Fibroblast of skin of scalp (primary cell): ENCODE measurements at regions not wholly inside any gene's neighbourhood (a gene's known extent, or its start where the extent isn't known, plus 50 kb on each side); places are given as distances from the start of the nearest gene placed in this dataset.

Experiments
- DNase-seq: peaks from one replicate; pipeline ENCODE4 v3.0.0-alpha.2; 2013

DNA sequence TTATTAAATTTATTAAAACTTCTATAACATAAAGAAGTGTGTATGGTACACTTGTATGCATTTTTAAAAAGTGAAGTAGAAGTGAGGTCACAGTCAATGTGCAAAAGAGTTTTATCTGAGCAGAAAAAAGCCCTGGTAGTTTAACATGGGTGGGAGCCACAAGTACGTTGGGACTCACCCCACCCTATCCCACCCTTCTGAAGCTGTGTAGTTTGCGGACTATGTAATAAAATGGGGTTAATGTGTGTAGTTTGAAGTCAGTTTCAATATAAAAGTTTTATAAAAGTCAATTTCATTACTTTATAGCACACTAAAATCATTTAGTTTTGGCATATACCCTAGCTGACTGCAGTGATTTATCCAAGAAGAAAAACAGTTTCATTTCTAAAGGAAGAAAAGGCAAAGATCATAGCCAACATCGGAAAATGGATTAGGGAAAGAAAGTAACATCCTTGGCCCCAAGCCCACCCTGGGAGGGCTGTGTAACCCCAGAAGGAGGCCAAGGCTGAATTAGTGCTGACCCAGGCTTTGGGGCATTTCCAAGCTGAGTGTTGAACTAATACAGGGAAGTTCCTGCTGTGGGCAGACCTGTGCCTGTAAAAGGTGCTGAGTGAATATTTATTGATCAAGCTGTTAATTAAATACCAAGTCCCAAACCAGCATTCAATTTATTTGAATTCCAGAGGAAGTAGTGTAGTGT lies 398.6 kb upstream of the ADAMTSL1 start:
- no peak for DNase-seq

DNA sequence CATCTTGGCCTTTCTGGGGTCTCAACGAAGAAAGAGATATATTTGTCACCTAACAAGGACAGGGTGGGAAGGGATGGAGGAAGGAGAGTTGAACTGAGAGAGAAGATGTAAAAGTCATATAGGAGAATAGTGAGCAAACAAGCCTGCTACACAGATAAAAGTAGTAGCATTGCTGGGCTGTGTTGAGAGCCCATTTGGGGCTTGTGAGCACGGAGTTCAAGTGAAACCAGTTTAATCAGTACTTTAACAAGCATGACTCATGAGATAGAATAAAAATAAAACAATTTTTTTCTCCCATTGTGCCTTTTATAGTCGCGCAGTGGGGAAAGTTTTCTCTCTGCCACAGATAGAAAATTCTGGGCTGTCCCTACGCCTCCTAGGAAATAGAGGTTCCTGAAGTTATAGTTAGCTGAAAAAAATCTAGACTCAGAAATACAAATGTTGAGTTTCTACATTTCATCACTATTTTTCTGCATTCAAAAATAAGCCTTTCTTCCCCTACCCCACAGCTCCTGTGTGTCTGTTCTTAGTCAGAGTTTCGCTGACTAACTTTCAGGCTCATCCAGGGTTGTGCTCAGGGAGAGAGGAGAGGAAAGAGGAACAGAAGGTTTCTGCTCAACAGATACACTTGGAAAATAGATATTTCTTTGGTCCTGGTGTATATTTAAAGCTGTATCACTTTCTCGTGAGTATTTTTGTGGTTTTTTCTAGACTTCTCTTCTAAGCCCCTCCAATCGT lies 395.8 kb upstream of the ADAMTSL1 start:
- DNase-seq = no peak

DNA sequence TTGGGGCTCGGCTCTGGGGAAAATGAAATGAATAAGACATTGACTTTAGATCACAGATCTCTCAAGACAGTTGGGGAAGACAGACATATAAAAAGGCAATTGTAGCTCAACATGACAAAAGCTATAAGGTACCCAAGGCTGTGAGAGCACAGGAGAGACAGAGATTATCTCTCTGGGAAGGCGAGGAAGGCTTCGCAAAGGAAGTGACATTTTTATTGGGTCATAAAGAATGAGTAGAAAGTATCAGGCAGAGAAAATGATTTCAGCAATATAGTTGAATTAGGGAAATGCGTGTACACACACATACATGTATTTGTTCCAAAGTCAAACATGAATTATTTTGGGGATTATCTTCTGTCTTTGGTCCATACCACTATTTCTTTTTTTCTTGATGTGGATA lies 381.8 kb upstream of the ADAMTSL1 start:
- DNase-seq = no peak

DNA sequence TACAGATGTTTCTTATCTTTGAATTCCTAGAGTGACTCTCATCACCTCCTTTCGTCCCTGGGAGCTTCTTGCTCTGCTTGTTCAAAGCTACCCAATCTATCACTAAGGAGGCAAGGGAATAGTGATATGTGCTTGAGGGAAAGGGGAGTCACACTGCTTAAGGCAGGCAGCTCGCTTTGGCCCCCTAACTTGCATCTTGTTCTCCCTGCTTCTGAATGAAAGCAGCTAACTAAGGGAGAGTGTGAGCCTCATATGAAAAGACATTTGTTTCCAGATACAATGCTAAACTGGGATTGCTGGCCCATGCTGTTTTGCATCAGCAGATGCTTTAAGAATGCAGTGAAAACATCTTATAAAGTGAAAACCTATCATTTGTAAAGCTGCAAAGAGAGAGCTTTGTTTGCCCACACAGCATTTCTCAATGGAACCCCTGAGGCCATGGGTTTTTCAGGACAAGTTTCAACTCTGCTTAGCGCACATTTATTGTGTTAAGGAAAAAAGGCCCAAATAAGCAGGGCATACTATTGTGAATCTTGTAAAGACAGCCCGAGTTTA lies 367.9 kb upstream of the ADAMTSL1 start:
- no peak for DNase-seq

DNA sequence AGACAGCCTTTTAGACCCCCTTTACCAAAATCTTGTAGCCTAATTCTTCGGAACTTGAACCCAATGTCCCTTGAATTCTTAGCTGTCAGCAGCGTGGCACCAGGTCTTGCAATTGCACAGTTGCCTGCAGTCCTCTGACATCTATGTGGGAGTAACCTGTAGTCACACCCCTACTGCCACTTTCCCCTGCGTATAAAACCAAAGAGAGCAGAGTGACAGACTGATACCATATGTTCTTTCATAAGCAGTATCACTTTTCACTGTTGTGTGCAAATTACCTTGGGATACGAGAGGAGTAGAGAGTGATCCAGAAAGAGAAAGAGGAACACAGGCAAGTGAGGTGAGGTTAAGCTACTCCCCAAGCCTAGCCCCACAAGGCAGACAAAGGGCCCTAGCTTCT lies 364.3 kb upstream of the ADAMTSL1 start:
- no peak for DNase-seq

DNA sequence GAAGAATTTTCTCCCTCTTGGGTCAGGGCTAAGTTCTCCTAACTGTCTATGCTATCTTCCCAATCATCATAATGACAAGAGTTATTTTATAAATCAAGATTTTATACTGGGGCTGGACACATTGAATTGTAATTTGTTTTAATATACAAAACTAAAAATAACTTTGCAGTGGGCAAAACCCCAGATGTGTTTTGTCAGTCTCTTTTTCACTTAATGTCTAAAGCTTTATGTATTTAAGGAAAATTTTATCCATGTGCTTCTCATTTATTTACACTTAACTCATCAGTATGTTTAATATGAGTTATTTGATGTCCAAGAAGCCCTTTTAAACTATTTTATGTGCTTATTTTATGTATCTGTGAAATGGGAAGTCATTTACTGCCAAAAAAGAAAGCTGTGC lies 362.8 kb upstream of the ADAMTSL1 start:
- no peak for DNase-seq

DNA sequence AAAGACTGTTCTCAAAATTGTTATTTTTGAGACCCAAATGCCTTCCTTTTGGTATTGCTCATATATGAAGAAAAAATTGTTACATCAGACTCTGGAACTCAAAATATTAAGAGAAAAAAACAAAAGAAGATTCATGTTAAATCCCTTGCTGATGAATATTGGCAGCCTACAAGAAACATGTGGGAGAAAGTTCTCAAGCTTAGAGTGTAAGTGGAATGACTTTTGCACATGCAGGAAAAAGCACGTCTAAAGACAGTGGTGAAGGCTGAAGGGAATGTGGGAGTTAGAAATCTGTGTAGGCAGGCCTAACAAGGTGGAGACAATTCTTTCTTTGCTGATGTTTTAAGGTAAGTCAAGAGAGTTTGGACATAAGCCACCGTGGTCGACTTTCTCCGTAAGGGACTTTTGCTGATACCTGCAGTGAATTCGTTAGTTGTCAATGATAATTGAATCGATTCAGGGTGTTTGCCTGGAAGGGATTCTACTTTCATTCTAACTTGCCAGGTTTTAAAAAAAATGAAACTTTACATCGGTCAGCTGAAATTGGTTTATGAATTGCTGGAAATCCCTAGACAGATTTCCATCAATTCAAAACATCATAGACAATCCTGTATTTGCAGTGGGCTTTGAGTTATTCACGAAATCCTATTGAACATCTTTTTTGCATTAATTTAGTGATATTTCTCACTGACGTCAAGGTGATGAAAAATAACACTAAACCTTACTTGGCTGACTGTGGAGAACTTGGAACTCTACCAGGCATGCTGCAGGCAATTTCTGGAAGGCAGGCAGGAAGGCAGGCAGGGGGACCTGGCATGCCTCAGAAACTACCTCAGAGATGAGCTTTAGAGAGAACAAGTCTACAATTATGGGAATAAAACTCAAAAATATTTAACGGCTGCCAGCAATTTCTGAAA lies 359.1 kb upstream of the ADAMTSL1 start:
- DNase-seq = peak; percentile 13

DNA sequence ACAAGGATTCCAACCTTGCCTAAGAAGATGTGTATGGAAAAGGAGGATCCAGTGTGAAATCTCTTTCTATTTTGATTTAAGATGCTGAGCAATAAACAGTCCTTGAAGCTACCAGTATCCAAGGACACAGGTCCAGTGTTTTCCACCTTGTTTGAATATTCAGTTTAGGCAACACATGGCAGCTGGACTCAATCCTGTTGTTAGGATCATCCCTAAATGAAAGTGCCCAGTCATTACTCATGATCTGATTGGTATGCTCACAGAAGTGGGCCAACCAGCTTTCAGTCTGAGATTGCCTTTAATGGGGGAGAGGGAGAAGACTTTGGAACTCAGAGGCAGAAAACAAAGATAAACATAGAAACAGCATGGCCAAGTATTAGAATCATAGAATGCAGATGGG lies 355.7 kb upstream of the ADAMTSL1 start:
- DNase-seq = no peak

DNA sequence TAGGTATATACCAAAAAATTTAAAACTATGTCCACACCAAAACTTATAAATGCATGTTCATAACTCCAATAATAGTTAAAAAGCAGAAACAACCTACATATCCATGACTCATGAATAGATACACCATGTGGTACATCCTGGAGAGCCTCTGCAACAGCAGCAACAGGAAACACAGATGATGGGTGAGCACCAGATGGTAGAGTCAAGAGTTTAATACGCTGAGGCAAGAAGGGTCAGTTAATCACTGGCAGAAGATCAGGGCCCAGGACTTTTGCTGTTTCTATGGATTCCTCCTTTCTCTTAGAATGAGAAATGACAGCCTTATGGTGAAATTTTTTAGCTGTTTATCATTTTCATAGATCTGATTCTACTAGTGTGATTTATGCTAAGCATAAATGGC lies 351.8 kb upstream of the ADAMTSL1 start:
- DNase-seq = peak; percentile 19

DNA sequence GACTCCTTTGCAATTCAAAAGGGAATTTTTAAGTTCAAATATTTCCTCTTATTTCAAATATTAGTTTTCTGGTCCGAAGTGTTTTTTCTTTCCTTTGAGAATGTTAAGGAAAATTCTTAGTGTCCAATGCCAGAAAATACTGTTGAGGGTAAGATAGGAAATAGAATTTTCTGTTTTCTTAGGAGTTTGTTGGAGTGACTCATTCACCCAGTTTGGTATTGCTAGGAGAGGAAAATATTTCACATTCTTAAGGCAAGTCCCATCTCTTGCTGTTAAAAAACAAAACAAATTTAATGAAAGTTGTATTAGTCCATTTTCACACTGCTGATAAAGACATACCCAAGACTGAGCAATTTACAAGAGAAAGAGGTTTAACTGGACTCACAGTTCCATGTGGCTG lies 349.2 kb upstream of the ADAMTSL1 start:
- DNase-seq = peak; percentile 69

DNA sequence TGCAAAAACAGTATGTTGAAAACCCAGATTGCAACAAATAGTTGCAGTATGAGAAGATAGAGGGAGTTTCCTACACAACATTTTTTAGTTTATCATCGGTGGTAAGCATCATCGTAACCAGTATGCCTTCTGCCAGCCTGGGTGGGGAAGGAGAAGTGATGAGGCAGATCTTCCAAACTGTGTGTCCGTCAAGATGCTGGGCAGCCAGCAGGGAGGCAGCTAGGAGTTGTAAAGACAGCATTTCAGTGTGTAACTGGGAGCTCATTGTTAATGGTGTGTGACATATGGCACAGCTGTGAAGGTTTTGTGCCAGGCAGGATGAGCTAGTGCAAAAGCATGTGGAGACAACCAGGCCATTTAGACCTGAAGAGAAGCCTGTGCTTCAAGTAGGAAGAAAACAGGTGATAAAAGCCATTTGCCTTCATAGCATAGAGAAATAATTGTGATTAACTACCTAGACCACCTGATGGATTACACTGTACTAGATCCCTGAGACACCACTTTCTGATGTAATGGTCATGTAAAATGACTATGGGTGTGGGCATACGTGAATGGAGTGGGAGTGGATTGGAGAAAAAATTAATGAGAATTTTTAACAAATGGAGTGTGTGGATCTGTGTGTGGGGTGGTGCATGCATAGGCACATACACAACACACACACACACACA lies 347.0 kb upstream of the ADAMTSL1 start:
- DNase-seq = no peak

DNA sequence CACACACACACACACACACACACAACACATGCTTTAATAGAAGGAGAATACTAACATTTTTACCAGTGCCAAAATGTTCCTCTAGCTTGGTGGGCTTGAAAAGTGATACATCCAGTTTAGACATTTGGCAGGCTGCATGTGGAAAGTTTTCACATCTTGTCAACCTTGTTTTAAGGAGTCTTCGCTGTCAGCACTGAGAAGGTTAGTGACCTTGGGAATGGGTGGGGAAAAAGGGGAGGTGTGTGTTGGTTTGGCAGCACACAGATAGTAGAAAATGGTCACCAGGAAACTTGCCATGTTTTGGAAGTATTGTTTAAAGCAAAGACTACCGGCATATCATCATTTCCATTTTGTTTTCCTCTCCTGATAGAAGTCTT lies 346.5 kb upstream of the ADAMTSL1 start:
- no peak for DNase-seq

DNA sequence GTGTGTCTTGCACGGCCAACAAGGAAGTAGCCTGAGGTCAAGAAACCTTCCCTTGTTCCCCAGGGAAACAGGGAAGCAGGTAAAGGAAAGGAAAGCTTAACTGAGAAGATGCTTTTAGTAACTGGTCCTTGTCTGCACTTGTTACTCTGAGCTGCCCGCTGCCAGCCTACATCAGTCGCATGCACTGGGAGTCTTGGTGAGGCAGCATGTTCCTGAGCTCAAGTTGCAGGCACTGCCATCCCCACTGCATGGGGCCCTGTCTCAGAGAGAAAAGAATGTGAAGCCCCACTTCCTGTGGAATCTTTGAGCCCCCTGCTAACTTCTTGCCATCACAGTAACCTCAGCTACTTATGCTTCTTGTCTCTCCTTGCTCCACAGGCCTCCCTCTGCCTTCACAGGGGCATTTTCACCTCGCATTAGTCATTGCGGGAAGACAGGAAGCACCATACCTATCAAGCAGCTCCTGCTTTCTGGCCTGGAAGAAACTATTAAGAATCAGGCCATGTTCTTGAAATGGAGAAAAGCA lies 344.1 kb upstream of the ADAMTSL1 start:
- DNase-seq = no peak

DNA sequence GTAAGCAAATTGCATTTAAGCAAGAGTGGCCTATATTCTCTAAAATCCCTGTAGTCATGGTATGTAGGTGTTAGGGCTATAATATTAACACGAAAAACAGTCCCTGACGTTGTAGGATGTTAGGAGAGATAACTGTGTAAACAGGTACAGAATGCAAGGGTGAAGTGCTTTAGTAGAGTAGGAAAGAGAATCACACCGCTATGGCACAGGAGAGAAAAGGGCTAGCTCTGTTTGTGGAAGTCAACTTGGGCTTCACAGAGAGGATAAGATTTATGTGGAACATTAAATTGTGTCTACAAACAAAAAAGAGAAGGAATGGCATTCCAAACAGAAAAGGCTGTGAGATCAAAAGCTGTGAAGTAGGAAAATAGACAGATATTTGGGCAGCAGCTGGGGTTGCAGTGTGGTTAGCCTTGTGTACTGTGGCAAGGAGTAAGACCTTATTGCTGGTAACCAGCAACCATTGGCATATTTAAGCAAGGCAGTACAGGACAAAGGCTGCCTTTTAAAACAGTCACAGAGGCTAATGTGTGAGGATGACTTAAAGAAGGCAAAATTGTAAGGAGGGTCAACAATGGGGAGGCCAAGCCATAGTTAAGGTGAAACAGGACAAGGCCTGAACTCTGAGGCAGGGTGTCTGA lies 337.5 kb upstream of the ADAMTSL1 start:
- DNase-seq = no peak

DNA sequence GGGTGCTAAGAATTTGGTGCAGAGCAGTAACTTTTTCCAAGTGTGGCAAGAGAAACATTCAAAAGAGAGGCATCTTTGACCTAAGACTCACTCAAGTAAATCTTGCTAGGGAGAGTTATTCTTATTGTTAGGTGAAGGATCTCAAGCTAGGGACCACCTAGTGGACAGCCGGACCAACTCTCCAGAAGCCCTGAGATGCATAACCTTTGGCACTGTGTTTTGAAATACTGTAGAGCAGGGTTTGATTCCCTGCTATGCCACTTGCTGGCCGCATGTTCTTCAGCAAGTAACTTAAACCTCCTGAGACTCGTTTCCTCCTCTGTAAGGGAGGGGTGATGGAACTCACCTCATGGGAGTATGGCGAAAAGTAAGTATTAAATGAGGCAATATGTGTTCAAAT lies 336.1 kb upstream of the ADAMTSL1 start:
- no peak for DNase-seq

DNA sequence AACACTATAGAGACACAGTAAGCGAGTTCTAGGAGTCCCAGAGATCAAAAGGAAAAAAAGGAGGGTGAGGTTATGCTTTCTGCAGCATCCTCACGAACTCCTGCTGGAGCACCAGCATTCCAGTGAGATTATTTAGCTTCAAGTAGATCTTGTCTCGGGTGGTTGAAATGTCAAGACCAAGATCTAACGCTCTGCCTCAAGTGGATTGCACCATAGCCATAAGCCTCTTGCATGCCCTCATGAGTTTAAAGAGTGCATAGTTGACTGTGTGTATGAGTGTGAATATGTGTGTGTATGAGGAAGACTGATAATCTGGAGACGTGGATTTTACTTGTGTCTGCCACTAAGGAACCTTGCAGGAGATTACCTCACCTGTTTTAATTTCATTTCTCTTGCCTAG lies 335.3 kb upstream of the ADAMTSL1 start:
- DNase-seq = no peak

DNA sequence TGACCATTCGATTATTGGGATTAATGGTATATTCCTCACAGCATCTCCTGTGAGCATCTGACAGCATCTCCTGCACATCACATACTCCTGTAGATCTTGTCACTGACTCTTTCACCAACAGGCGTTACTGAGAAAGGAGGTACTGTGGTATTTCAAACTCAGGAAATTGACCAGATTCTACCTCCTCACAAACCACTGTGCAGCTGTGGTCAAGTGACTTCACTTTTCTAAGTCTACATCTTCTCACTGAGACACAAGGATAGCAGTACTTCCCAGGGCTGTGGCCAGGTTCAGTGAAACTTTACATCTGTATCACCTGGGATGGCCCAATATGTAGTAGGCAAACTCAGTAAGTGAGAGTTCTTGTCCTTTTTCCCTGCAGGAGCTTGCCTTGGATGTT lies 332.3 kb upstream of the ADAMTSL1 start:
- no peak for DNase-seq

DNA sequence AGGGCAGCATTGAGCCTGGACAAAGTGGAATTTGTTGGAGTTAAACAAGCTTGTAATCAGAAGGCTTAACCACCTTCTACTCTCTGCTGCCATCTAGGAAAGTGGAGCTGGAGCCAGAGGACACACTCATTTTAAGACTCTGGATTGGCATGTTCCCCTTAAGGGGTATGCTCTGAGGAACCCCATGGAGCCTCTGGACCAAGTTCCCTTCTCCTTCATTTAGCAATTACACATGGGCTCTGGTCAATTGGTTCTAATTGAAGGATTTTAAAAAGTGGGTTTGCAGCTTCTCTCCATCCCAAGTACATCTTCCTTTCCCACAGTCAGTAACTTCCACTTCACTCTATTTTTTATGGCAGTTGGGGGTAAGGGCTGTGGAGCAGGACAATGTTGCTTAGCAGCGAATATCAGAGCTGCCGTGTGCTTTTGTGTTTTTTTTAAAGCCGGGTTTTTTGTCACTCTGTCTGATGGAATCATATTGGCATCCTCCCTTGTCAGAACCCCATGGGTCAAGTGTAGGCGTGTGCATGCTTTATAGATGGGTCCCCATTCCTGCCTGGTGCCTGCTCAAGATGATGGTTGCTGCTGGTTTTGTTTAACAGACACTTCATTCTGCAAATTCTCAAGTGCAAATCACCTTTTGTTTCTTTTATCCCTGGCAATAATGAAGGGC lies 330.7 kb upstream of the ADAMTSL1 start:
- no peak for DNase-seq

DNA sequence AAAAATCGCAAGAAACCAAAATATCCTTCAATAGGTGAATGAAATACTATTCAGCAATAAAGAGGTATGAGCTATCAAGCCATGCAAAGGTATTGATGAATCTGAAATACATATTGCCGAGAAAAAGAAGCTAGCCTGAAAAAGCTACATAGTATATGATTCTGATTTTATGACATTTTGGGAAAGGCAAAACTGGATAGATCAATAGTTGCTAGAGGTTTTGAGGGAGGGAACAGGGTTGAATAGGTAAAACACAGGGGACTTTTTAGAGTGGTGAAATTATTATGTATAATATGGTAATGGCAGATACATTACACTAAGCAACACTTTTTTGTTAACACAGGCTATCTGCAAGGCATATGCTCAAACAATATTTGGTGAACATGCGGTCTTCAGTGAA lies 327.6 kb upstream of the ADAMTSL1 start:
- DNase-seq = no peak

DNA sequence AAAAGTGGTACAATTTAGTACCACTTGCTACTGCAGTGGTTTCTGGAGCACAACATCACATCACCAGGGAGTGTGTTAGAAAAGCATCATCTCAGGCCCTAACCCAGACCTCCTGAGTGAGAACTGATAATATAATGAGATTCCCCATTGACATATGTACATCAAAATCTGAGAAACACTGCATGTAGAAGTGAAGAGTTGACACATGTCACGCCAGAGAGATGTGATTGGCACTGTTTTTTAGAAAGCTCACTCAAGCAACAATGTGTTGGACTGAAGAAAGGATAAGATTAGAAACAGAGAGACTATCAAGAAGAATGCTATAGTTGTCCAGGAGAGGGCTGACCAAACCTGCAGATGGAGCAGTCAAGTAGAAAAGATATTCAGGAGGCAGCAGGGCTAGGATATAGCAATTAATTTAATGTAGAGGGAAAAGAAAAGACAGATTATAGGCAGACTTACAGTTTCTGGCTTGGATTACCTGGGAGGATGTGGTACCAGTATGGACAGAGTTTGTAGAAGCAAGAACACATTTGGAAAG lies 324.4 kb upstream of the ADAMTSL1 start:
- DNase-seq = no peak

DNA sequence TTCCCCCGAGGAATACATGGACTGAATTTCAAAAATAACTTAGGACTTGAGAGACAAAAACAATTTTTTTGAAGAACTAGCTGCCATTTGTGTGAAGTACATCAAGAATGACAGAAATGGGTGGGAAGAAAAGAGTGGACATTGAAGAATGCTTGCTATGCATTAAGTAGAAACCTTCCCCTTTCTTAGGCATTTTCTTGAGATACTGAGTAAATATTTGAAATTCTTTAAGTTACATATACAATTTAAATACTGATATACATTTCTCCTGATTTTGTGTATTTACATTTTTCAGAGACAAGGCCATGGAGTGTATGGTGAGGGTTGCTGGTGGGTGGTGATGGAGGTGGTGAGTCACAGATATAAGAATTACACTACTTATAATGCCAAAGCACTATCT lies 319.3 kb upstream of the ADAMTSL1 start:
- DNase-seq = peak; percentile 54
